ENCODE measurements at regions not wholly inside any gene's neighbourhood (a gene's known extent, or its start where the extent isn't known, plus 50 kb on each side); places are given as distances from the start of the nearest gene placed in this dataset.

GRCh38 chr12:90899456-90900182, 55.4 kb downstream of the CCER1 start:
- no peak overlapping the region for H3K4me3 ChIP-seq (ENCODE audit: low read depth, low read length)
- DNase-seq (ENCODE audit: low read depth): no peak
- TF ChIP-seq, protein P1, sequence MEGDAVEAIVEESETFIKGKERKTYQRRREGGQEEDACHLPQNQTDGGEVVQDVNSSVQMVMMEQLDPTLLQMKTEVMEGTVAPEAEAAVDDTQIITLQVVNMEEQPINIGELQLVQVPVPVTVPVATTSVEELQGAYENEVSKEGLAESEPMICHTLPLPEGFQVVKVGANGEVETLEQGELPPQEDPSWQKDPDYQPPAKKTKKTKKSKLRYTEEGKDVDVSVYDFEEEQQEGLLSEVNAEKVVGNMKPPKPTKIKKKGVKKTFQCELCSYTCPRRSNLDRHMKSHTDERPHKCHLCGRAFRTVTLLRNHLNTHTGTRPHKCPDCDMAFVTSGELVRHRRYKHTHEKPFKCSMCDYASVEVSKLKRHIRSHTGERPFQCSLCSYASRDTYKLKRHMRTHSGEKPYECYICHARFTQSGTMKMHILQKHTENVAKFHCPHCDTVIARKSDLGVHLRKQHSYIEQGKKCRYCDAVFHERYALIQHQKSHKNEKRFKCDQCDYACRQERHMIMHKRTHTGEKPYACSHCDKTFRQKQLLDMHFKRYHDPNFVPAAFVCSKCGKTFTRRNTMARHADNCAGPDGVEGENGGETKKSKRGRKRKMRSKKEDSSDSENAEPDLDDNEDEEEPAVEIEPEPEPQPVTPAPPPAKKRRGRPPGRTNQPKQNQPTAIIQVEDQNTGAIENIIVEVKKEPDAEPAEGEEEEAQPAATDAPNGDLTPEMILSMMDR (IDR thresholded peaks at IDR 0.05; ENCODE audit: insufficient read depth, low read length): no peak

DNA sequence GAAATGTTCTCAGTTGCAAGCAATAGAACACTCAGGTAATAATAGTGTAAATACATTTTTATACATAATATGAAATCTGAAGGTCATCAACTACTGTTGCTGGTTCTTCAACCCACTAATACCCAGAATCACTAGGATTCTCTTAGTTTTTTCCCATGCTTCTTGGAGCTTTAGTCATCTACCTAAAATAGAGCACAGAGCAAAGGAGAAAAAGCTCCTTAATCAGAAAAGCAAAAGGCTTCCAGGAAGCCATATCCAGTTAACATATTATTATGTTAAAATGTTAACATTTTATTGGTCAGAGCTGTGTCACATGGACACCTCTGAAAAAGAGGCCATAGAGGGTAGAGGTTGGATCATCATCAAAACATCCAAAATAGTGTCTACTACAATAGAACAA, 57.0 kb downstream of the CCER1 start:
- H3K4me3 ChIP-seq (ENCODE audit: low read depth, low read length): no peak overlapping the region
- DNase-seq (ENCODE audit: low read depth): no peak
- TF ChIP-seq, protein P1 (IDR thresholded peaks at IDR 0.05; ENCODE audit: insufficient read depth, low read length): no peak

- DNase-seq (ENCODE audit: low read depth): no peak
- no peak overlapping the region for H3K4me3 ChIP-seq (ENCODE audit: low read depth, low read length)
- TF ChIP-seq, protein P1 (IDR thresholded peaks at IDR 0.05; ENCODE audit: insufficient read depth, low read length): no peak
These were observed 57.7 kb downstream of the CCER1 start for GRCh38 chr12:90897316-90897715.

- no peak for DNase-seq (ENCODE audit: low read depth)
- TF ChIP-seq, protein P1 (IDR thresholded peaks at IDR 0.05; ENCODE audit: insufficient read depth, low read length): no peak
- no peak overlapping the region for H3K4me3 ChIP-seq (ENCODE audit: low read depth, low read length)
These were observed 58.2 kb downstream of the CCER1 start for GRCh38 chr12:90896821-90897220.

GRCh38 chr12:90896164-90896563, 58.8 kb downstream of the CCER1 start:
- H3K4me3 ChIP-seq (ENCODE audit: low read depth, low read length): no peak overlapping the region
- TF ChIP-seq, protein P1 (IDR thresholded peaks at IDR 0.05; ENCODE audit: insufficient read depth, low read length): no peak
- DNase-seq (ENCODE audit: low read depth): peak; percentile 69

DNA sequence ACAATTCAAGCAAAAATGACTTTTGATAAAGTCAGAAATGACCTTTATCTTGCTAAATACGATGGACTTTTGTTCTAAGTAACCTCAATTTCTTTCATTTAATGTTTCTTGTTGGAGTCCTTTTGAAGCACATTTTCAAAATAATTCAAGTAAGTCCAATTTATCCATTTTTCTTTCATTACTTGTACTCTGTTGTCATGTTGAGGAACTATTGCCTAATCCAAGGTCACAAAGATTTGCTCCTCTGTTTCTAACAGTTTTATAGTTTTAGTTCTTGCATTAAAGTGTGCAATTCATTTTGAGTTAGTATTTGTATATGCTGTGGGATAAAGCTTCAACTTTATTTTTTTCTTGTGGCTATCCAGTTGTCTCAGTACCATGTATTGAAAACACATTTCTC, 66.7 kb downstream of the CCER1 start:
- DNase-seq (ENCODE audit: low read depth): no peak
- H3K4me3 ChIP-seq (ENCODE audit: low read depth, low read length): no peak overlapping the region
- TF ChIP-seq, protein P1 (IDR thresholded peaks at IDR 0.05; ENCODE audit: insufficient read depth, low read length): no peak

DNA sequence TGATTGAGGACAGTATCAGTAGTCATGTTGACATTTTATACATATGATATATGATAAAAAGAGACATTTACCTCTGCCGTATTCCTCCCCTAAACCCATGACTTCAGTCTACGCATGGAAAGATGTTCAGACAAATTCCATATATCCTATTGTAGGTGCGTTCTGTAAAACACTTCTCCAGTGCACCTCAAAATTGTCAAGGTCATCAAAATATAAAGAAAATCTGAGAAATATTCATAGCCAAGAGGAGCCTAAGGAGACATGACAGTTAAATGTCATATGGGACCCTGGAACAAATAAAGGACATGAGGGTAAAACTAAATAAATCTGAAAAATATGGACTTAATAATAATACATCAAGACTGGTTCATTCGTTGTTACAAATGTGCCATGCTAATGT, 71.5 kb downstream of the CCER1 start:
- no peak for DNase-seq (ENCODE audit: low read depth)
- TF ChIP-seq, protein P1 (IDR thresholded peaks at IDR 0.05; ENCODE audit: insufficient read depth, low read length): no peak

More for the DNA sequence above, 71.5 kb downstream of the CCER1 start:
- H3K4me3 ChIP-seq (ENCODE audit: low read depth, low read length): no peak overlapping the region
